Sigmoid colon (tissue), 4 donors: ENCODE measurements at regions not wholly inside any gene's neighbourhood (a gene's known extent, or its start where the extent isn't known, plus 50 kb on each side); places are given as distances from the start of the nearest gene placed in this dataset.

Source experiments
- CTCF ChIP-seq, 4 experiments: fragments of 450-650 bp in 3 of 4; fragments of 200-600 bp in 1 of 4; IDR thresholded peaks; one replicate each; pipeline ENCODE4 v1.5.1; 2016 to 2019; ENCODE audit warnings: antibody characterized with exemption in 4 of 4, mild to moderate bottlenecking in 3 of 4, moderate library complexity in 2 of 4
- EP300 ChIP-seq, 4 donors: sonication (generic); formaldehyde crosslinking; IDR thresholded peaks; one replicate each; pipeline ENCODE4 v1.6.1; 2017; ENCODE audit warnings: antibody characterized with exemption in 4 of 4
- POLR2A ChIP-seq, 2 donors: fragments of 450-650 bp; IDR thresholded peaks; one replicate each; pipeline ENCODE4 v1.6.1; 2016; ENCODE audit warnings: antibody characterized with exemption in 2 of 2, mild to moderate bottlenecking in 2 of 2, moderate library complexity in 2 of 2
- POLR2AphosphoS5 ChIP-seq, 4 donors: sonication (generic); formaldehyde crosslinking; IDR thresholded peaks; one replicate each; pipeline ENCODE4 v1.6.1; 2017; ENCODE audit warnings: antibody characterized with exemption in 4 of 4

GRCh38 chr11:123357353-123357989 is 72.6 kb upstream of the GRAMD1B start:
- TF ChIP-seq POLR2A (IDR thresholded peaks at IDR 0.05) (no peak), EP300 (IDR thresholded peaks at IDR 0.05) (no peak), CTCF (IDR thresholded peaks at IDR 0.05) (no peak), POLR2AphosphoS5 (IDR thresholded peaks at IDR 0.05) (no peak)
